HG03139 (cell line): ENCODE measurements at regions not wholly inside any gene's neighbourhood (a gene's known extent, or its start where the extent isn't known, plus 50 kb on each side); places are given as distances from the start of the nearest gene placed in this dataset.
"Not testable (repeated sequence)": the region's sequence is repeated elsewhere in the genome, so short reads cannot be mapped to it uniquely, and the experiment has no call there.

Experiments used
- ATAC-seq: cut with Tn5 transposase; IDR thresholded peaks from one replicate; pipeline ENCODE4 v1.9.1; 2021; ENCODE audit not compliant: unreplicated experiment

DNA sequence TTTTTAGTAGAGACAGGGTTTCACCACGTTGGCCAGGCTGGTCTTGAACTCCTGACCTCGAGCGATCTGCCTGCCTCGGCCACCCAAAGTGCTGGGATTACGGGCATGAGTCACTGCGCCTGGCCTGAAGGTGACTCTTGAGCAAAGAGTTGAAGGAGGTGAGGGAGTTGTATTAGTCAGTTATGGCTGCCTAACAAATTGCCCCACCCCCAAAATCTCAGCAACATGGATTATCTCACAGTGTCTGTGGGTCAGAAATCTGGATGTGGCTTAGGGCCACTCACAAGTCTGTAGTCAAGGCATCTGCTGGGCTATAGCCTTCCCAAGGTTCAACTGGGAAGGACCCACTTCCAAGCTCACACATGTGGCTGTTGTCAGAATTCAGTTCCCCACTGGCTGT, 52.8 kb upstream of the ADGRE5 start:
- ATAC-seq, result no peak

DNA sequence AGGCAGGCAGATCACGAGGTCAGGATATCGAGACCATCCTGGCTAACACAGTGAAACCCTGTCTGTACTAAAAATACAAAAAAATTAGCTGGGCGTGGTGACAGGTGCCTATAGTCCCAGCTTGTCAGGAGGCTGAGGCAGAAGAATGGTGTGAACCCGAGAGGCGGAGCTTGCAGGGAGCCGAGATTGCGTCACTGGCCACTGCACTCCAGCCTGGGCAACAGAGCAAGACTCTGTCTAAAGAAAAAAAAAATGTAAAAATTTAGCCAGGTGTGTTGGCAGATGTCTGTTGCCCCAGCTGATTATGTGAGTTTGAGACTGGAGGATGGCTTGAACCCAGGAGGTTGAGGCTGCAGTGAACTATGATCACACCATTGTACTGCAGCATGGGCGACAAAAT, 54.2 kb upstream of the ADGRE5 start:
- not testable (repeated sequence) for ATAC-seq

- no peak for ATAC-seq
Observed at GRCh38 chr19:14325863-14326262, 55.4 kb upstream of the ADGRE5 start.

- no peak for ATAC-seq
Observed at GRCh38 chr19:14325134-14325533, 56.1 kb upstream of the ADGRE5 start.

- no peak for ATAC-seq
Observed at GRCh38 chr19:14322889-14323463, 58.3 kb upstream of the ADGRE5 start.

GRCh38 chr19:14320253-14320652, 61.0 kb upstream of the ADGRE5 start:
- no peak for ATAC-seq

DNA sequence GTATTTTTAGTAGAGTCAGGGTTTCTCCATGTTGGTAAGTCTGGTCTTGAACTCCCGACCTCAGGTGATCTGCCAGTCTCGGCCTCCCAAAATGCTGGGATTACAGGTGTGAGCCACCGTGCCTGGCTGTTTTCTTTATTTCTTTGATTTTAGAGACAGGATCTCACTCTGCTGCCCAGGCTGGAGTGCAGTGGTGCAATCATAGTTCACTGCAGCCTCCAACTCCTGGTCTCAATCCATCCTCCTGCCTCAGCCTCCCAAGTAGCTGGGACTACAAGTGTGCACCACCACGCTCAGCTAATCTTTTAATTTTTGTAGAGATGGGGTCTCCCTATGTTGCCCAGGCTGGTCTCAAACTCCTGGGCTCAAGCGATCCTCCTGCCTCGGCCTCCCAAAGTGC, 61.5 kb upstream of the ADGRE5 start:
- ATAC-seq, result not testable (repeated sequence)

GRCh38 chr19:14318873-14319272, 62.4 kb upstream of the ADGRE5 start:
- no peak for ATAC-seq

- no peak for ATAC-seq
Observed at GRCh38 chr19:14317157-14317556, 64.1 kb upstream of the ADGRE5 start.

DNA sequence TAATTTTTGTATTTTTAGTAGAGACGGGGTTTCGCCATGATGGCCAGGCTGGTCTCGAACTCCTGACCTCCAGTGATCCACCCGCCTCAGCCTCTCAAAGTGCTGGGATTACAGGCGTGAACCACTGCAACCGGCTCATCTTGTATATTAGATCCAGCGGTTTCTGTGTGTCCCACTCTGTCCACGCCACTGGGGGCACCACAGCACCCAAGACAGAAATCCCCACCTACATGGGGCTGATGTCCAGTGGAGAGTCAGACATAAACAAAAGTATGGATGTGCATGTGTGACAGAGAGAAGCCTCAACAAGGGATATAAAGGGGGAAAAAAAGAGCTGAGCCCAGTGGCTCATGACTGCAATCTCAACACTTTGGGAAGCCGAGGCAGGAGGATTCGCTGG, 65.8 kb upstream of the ADGRE5 start:
- ATAC-seq, result no peak

GRCh38 chr19:14310055-14310454, 71.2 kb upstream of the ADGRE5 start:
- no peak for ATAC-seq

DNA sequence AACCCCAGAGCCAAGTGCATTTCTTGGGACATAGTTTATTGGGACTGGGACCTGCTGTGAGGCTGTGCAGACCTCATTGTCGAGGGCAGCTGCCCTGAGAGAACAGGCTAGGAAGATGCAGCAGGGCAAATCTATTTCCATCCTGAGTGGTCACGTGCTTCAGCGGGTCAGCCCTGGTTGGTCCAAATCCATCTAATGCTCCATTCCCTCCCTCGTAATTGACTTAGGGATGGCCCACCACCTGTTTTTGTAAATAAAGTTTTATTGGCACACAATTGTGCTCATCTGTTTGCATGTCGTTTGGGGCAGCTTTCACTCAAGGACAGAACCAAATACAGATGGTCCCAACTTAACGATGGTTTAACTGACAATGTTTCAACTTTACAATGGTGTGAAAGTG, 75.5 kb upstream of the ADGRE5 start:
- ATAC-seq, result no peak

GRCh38 chr19:14301150-14301549, 80.1 kb upstream of the ADGRE5 start:
- ATAC-seq, result no peak

- ATAC-seq, result no peak
Observed at GRCh38 chr19:14300303-14300702, 80.9 kb upstream of the ADGRE5 start.

- not testable (repeated sequence) for ATAC-seq
Observed at GRCh38 chr19:14299224-14299827, 81.9 kb upstream of the ADGRE5 start.

GRCh38 chr19:14297883-14298576, 83.2 kb upstream of the ADGRE5 start:
- ATAC-seq, result not testable (repeated sequence)

GRCh38 chr19:14294974-14295373, 86.3 kb upstream of the ADGRE5 start:
- ATAC-seq, result not testable (repeated sequence)

DNA sequence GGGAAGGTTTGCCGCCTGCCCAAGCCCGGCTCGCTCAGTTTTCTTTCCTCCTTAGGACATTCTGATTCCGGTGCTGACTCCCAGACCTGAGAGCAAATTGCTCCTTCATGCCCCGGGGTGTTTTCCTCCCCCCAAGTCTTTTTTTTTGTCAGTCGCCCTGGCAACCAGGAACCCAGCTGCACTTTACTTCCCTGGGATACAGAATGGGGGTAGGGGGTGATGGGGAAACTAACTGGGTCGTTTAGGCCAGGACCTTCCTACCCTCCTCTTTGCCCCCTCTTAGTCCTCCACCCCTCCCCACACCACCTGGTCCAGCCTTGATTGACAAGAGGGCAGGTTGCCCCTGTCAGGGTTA, 87.5 kb upstream of the ADGRE5 start:
- ATAC-seq, result not testable (repeated sequence)

DNA sequence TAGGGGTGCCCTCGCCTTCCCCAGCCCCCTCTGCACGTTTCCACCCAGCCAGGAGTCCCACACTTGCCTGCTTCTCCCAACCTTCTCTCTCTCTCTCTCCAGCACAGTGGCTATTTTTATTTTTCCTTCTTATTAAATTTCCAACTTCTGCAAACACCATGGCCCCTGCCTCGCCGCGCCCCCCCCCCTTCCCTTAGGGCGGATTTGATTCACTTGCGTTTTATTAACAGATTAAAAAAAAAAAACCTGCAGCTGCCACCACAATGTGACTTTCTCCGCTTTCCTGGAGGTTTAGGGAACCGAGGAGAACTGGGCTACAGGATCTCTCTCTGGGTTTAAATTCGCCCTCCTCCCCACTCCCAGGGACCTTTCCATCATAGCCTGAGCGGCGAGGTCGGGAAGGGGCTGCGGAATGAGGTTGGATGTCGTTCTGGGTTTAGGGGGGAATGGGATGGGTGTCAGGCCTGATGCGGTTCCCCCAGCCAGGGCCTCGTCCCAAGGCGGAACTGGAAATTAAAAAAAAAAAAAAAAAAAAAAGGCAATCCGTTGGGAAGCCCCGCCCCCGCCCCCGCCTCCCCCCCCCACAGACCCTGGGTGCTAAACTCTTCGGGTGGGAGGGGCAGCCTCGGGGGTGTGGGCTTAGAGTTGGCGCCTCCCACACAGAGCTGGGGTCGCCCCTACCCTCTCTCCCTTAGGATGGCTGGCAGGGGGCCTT, 87.3 kb upstream of the ADGRL1 start:
- not testable (repeated sequence) for ATAC-seq

DNA sequence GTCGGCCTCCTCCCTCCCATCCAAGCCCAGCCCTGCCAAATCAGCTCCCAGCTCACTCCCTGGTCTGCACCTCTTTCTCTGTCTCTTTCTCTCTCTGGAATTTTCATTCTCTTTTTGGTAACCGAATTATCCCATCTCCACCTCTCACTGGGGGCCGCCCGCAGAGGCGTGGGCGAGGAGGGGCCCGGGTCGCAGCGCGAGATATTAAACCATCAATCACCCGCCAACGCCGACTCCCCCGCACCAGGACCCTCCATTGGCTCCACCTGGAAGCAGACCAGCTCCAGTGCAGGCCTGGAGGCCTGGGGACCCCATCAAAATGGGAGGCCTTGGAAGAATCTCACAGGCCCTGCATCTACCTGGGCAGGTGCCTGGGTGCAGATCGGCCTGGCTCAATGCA, 83.8 kb upstream of the ADGRL1 start:
- not testable (repeated sequence) for ATAC-seq

DNA sequence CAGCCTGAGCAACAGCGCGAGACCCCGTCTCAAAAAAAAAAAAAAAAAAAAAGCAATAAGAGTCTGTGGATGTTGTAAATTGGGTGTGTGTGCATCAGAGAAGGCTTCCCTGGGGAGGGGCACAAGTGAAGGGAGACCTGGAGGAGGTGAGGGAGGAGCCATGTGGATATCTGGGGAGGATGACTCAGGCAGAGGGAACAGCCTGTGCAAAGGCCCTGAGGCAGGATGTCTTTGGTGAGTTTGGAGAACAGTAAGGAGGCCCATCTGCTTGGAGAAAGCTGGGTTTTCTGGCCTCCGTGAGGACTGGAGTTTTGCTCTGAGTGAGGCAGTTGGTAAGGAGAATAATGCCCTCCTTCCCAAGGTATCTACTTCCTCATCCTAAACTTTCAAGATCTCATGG, 81.9 kb upstream of the ADGRL1 start:
- ATAC-seq, result not testable (repeated sequence)

DNA sequence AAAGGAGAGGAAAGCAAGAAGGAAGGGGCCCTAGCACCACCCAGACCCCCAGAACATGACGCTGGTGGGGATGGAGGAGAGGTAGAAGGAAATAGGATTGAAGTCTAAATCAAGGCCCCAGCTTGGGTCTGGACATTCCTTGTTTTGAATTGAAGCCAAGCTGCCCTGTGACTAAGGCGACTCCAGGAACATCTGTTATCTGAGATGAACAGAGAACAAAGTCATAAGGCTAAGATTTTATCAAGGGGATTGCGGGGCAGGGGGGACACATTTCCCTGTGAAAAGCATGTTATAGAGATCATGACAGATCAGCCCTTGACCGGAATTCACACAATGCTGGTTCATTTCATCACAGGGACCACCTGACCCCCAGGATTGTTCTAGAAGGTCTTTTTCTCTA, 80.6 kb upstream of the ADGRL1 start:
- not testable (repeated sequence) for ATAC-seq
